H1 (cell line): ENCODE measurements at regions not wholly inside any gene's neighbourhood (a gene's known extent, or its start where the extent isn't known, plus 50 kb on each side); places are given as distances from the start of the nearest gene placed in this dataset.

Experiments used
- CHD2 ChIP-seq: IDR thresholded peaks from 2 replicates; pipeline ENCODE4 v1.6.1; 2012; ENCODE audit warnings: low read length, improper control_type of control experiment
- GTF2F1 ChIP-seq: IDR thresholded peaks from 2 replicates; pipeline ENCODE4 v1.6.1; 2012; ENCODE audit warnings: low read depth, low read length, improper control_type of control experiment, borderline replicate concordance
- MAFK ChIP-seq: IDR thresholded peaks from 2 replicates; pipeline ENCODE4 v1.6.1; 2012; ENCODE audit warnings: low read depth, mild to moderate bottlenecking, improper control_type of control experiment, low read length
- RAD21 ChIP-seq, 2 experiments: IDR thresholded peaks in 1 of 2; conservative IDR thresholded peaks in 1 of 2; 2 replicates each; pipeline ENCODE4 v1.6.1; 2011; ENCODE audit warnings: low read depth in 2 of 2, low read length in 2 of 2, improper control_type of control experiment in 1 of 2, inconsistent platforms in 1 of 2, mild to moderate bottlenecking in 1 of 2, moderate library complexity in 1 of 2
- RNF2 ChIP-seq: fragments of 200-900, 300-1000 bp; sonication (generic); IDR thresholded peaks from 2 replicates; pipeline ENCODE4 v1.7.1; 2016; ENCODE audit warnings: borderline replicate concordance, low read depth, mild to moderate bottlenecking, antibody characterized with exemption, low read length; ENCODE audit not compliant: poor library complexity, severe bottlenecking; ENCODE audit errors: missing control alignments
- SAP30 ChIP-seq: fragments of 300-600 bp; sonication (generic); IDR thresholded peaks from 2 replicates; pipeline ENCODE4 v1.7.1; 2012; ENCODE audit warnings: low read length, moderate library complexity, mild to moderate bottlenecking, inconsistent platforms; ENCODE audit not compliant: insufficient read depth, insufficient replicate concordance
- TF ChIP-seq, protein P1 (sequence below): fragments of 300-600 bp; sonication (generic); IDR thresholded peaks from 2 replicates; pipeline ENCODE4 v1.7.1; 2012; ENCODE audit warnings: low read length, moderate library complexity, mild to moderate bottlenecking, inconsistent platforms; ENCODE audit not compliant: insufficient replicate concordance
- TF ChIP-seq, protein P2 (sequence below), 3 experiments: IDR thresholded peaks; 1 replicate in 2 of 3; 2 replicates in 1 of 3; pipeline versions ENCODE4 v1.5.1 to v1.6.1; 2011; ENCODE audit warnings: low read length in 3 of 3, mild to moderate bottlenecking in 3 of 3, inconsistent platforms in 2 of 3, low read depth in 1 of 3, moderate library complexity in 1 of 3; ENCODE audit not compliant: insufficient read depth in 1 of 3; ENCODE audit errors: control extremely low read depth in 1 of 3

- TF ChIP-seq, protein P1, sequence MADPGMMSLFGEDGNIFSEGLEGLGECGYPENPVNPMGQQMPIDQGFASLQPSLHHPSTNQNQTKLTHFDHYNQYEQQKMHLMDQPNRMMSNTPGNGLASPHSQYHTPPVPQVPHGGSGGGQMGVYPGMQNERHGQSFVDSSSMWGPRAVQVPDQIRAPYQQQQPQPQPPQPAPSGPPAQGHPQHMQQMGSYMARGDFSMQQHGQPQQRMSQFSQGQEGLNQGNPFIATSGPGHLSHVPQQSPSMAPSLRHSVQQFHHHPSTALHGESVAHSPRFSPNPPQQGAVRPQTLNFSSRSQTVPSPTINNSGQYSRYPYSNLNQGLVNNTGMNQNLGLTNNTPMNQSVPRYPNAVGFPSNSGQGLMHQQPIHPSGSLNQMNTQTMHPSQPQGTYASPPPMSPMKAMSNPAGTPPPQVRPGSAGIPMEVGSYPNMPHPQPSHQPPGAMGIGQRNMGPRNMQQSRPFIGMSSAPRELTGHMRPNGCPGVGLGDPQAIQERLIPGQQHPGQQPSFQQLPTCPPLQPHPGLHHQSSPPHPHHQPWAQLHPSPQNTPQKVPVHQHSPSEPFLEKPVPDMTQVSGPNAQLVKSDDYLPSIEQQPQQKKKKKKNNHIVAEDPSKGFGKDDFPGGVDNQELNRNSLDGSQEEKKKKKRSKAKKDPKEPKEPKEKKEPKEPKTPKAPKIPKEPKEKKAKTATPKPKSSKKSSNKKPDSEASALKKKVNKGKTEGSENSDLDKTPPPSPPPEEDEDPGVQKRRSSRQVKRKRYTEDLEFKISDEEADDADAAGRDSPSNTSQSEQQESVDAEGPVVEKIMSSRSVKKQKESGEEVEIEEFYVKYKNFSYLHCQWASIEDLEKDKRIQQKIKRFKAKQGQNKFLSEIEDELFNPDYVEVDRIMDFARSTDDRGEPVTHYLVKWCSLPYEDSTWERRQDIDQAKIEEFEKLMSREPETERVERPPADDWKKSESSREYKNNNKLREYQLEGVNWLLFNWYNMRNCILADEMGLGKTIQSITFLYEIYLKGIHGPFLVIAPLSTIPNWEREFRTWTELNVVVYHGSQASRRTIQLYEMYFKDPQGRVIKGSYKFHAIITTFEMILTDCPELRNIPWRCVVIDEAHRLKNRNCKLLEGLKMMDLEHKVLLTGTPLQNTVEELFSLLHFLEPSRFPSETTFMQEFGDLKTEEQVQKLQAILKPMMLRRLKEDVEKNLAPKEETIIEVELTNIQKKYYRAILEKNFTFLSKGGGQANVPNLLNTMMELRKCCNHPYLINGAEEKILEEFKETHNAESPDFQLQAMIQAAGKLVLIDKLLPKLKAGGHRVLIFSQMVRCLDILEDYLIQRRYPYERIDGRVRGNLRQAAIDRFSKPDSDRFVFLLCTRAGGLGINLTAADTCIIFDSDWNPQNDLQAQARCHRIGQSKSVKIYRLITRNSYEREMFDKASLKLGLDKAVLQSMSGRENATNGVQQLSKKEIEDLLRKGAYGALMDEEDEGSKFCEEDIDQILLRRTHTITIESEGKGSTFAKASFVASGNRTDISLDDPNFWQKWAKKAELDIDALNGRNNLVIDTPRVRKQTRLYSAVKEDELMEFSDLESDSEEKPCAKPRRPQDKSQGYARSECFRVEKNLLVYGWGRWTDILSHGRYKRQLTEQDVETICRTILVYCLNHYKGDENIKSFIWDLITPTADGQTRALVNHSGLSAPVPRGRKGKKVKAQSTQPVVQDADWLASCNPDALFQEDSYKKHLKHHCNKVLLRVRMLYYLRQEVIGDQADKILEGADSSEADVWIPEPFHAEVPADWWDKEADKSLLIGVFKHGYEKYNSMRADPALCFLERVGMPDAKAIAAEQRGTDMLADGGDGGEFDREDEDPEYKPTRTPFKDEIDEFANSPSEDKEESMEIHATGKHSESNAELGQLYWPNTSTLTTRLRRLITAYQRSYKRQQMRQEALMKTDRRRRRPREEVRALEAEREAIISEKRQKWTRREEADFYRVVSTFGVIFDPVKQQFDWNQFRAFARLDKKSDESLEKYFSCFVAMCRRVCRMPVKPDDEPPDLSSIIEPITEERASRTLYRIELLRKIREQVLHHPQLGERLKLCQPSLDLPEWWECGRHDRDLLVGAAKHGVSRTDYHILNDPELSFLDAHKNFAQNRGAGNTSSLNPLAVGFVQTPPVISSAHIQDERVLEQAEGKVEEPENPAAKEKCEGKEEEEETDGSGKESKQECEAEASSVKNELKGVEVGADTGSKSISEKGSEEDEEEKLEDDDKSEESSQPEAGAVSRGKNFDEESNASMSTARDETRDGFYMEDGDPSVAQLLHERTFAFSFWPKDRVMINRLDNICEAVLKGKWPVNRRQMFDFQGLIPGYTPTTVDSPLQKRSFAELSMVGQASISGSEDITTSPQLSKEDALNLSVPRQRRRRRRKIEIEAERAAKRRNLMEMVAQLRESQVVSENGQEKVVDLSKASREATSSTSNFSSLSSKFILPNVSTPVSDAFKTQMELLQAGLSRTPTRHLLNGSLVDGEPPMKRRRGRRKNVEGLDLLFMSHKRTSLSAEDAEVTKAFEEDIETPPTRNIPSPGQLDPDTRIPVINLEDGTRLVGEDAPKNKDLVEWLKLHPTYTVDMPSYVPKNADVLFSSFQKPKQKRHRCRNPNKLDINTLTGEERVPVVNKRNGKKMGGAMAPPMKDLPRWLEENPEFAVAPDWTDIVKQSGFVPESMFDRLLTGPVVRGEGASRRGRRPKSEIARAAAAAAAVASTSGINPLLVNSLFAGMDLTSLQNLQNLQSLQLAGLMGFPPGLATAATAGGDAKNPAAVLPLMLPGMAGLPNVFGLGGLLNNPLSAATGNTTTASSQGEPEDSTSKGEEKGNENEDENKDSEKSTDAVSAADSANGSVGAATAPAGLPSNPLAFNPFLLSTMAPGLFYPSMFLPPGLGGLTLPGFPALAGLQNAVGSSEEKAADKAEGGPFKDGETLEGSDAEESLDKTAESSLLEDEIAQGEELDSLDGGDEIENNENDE = no peak
- TF ChIP-seq, protein P2, sequence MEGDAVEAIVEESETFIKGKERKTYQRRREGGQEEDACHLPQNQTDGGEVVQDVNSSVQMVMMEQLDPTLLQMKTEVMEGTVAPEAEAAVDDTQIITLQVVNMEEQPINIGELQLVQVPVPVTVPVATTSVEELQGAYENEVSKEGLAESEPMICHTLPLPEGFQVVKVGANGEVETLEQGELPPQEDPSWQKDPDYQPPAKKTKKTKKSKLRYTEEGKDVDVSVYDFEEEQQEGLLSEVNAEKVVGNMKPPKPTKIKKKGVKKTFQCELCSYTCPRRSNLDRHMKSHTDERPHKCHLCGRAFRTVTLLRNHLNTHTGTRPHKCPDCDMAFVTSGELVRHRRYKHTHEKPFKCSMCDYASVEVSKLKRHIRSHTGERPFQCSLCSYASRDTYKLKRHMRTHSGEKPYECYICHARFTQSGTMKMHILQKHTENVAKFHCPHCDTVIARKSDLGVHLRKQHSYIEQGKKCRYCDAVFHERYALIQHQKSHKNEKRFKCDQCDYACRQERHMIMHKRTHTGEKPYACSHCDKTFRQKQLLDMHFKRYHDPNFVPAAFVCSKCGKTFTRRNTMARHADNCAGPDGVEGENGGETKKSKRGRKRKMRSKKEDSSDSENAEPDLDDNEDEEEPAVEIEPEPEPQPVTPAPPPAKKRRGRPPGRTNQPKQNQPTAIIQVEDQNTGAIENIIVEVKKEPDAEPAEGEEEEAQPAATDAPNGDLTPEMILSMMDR (IDR thresholded peaks at IDR 0.05; ENCODE audit: control extremely low read depth in 1 of 3, insufficient read depth in 1 of 3, low read depth in 1 of 3, low read length in 3 of 3) = no peak
- TF ChIP-seq CHD2 (no peak), RNF2 (no peak), RAD21 (IDR thresholded peaks at IDR 0.05 in 1 of 2, conservative IDR thresholded peaks at IDR 0.05 in 1 of 2; ENCODE audit: low read depth in 2 of 2, low read length in 2 of 2) (no peak), SAP30 (no peak), MAFK (no peak), GTF2F1 (no peak)
These were observed 115.9 kb upstream of the EEPD1 start (continued) for GRCh38 chr7:36037121-36037662.
